B cell (primary cell): ENCODE measurements at regions not wholly inside any gene's neighbourhood (a gene's known extent, or its start where the extent isn't known, plus 50 kb on each side); places are given as distances from the start of the nearest gene placed in this dataset.

Experiments used
- ATAC-seq: fragments of 200-7000 bp; cut with Tn5 transposase; one replicate; pipeline ENCODE4 v1.10.0; 2021; ENCODE audit warnings: low read depth, mild to moderate bottlenecking, moderate number of reproducible peaks, moderate library complexity
- CTCF ChIA-PET: fragments of 350-600 bp; sonication (Branson Sonifier 250); formaldehyde crosslinking; loops from one replicate; lab custom pipeline; 2021; ENCODE audit warnings: antibody characterized with exemption, inconsistent platforms; lab: Charles Lee
- POLR2A ChIA-PET: fragments of 350-600 bp; sonication (Branson Sonifier 250); formaldehyde crosslinking; loops from one replicate; lab custom pipeline; 2021; ENCODE audit warnings: antibody characterized with exemption; lab: Charles Lee
- DNase-seq: peaks from one replicate; pipeline ENCODE4 v3.0.0; 2013
- H2AFZ ChIP-seq: 2 replicates; pipeline ENCODE4 v1.6.1; 2012; ENCODE audit warnings: mild to moderate bottlenecking, low read depth, low read length; ENCODE audit not compliant: insufficient read depth, poor library complexity, severe bottlenecking
- H3K27ac ChIP-seq, 2 donors: 1 replicate in 1 of 2; 2 replicates in 1 of 2; pipeline ENCODE4 v1.5.1; 2012 to 2013; ENCODE audit warnings: low read length in 2 of 2, mild to moderate bottlenecking in 2 of 2, moderate library complexity in 1 of 2
- H3K27me3 ChIP-seq, 4 experiments: fragments of 200-600 bp in 1 of 4; sonication (generic) in 1 of 4; replicated peaks in 1 of 4; 1 replicate in 2 of 4; 2 replicates in 2 of 4; pipeline versions ENCODE4 v1.6.1 to v1.7.0; 2013 to 2016; ENCODE audit warnings: low read length in 3 of 4, mild to moderate bottlenecking in 2 of 4, mixed read lengths in 1 of 4, moderate library complexity in 1 of 4; ENCODE audit not compliant: insufficient read depth in 4 of 4, control insufficient read depth in 3 of 4; ENCODE audit errors: control extremely low read depth in 1 of 4
- H3K36me3 ChIP-seq, 2 experiments: replicated peaks in 1 of 2; 1 replicate in 1 of 2; 2 replicates in 1 of 2; pipeline versions ENCODE4 v1.6.1 to v1.7.1; 2013; ENCODE audit warnings: low read length in 1 of 2; ENCODE audit not compliant: insufficient read depth in 2 of 2, control insufficient read depth in 1 of 2; ENCODE audit errors: control extremely low read depth in 1 of 2, extremely low read depth in 1 of 2
- H3K4me1 ChIP-seq, 2 donors: fragments of 200-600 bp in 1 of 2; sonication (generic) in 1 of 2; 1 replicate in 1 of 2; 2 replicates in 1 of 2; pipeline versions ENCODE4 v1.5.1 to v1.6.1; 2013 to 2017; ENCODE audit warnings: low read length in 2 of 2; ENCODE audit not compliant: control insufficient read depth in 2 of 2, insufficient read depth in 2 of 2
- H3K4me2 ChIP-seq: replicated peaks from 2 replicates; pipeline ENCODE3; 2012; ENCODE audit warnings: mild to moderate bottlenecking, low read depth, low read length; ENCODE audit not compliant: poor library complexity, severe bottlenecking
- H3K4me3 ChIP-seq, 5 experiments: fragments of 200-600 bp in 1 of 5; sonication (generic) in 1 of 5; 1 replicate in 3 of 5; 2 replicates in 2 of 5; pipeline versions ENCODE4 v1.5.1 to v1.7.0; 2011 to 2016; ENCODE audit warnings: low read length in 4 of 5, mild to moderate bottlenecking in 4 of 5, low read depth in 2 of 5, control low read depth in 1 of 5, moderate library complexity in 1 of 5; ENCODE audit not compliant: insufficient read depth in 1 of 5; ENCODE audit errors: control extremely low read depth in 1 of 5, extremely low read depth in 1 of 5
- H3K79me2 ChIP-seq: fragments of 200-600 bp; sonication (generic); one replicate; pipeline ENCODE4 v1.6.0; 2016; ENCODE audit warnings: low read length; ENCODE audit not compliant: control insufficient read depth, insufficient read depth
- H3K9ac ChIP-seq: fragments of 200-600 bp; sonication (generic); 2 replicates; pipeline ENCODE4 v1.6.1; 2017; ENCODE audit warnings: mild to moderate bottlenecking, low read length, moderate library complexity
- H3K9me3 ChIP-seq, 3 donors: one replicate each; pipeline versions ENCODE4 v1.6.1 to v1.7.1; 2013; ENCODE audit warnings: low read length in 2 of 3; ENCODE audit not compliant: control insufficient read depth in 2 of 3, insufficient read depth in 1 of 3; ENCODE audit errors: control extremely low read depth in 1 of 3
- H4K20me1 ChIP-seq: 2 replicates; pipeline ENCODE4 v1.6.0; 2012; ENCODE audit warnings: mild to moderate bottlenecking, low read length; ENCODE audit not compliant: insufficient read depth, control insufficient read depth, poor library complexity, severe bottlenecking
- H3K27ac Mint-ChIP-seq: one replicate; pipeline ENCODE4 v1.8.0; 2021; ENCODE audit warnings: mixed read lengths
- H3K27me3 Mint-ChIP-seq: one replicate; pipeline ENCODE4 v1.8.0; 2021; ENCODE audit warnings: mixed read lengths
- H3K4me1 Mint-ChIP-seq: one replicate; pipeline ENCODE4 v1.8.0; 2021; ENCODE audit warnings: mixed read lengths
- H3K4me3 Mint-ChIP-seq: one replicate; pipeline ENCODE4 v1.8.0; 2021; ENCODE audit warnings: mixed read lengths
- H3K9me3 Mint-ChIP-seq: one replicate; pipeline ENCODE4 v1.8.0; 2022; ENCODE audit warnings: mixed read lengths; ENCODE audit not compliant: insufficient read depth
- CTCF ChIP-seq: fragments of 200-600 bp; IDR thresholded peaks from one replicate; pipeline ENCODE4 v1.8.0; 2022; ENCODE audit warnings: antibody characterized with exemption, mild to moderate bottlenecking
- EZH2 ChIP-seq: IDR thresholded peaks from 2 replicates; pipeline ENCODE4 v1.6.1; 2012; ENCODE audit warnings: borderline replicate concordance, low read depth, mild to moderate bottlenecking, moderate library complexity, low read length; ENCODE audit not compliant: insufficient read depth, poor library complexity, severe bottlenecking
- WGBS: methylation state at CpG from one replicate; pipeline ENCODE4 v1.1.5; 2013; ENCODE audit warnings: missing lambda C conversion rate; ENCODE audit not compliant: insufficient coverage; 5-methylcytosine and 5-hydroxymethylcytosine counted together
- intact Hi-C: fragments of 100-400 bp; cut with micrococcal nuclease; formaldehyde crosslinking; loops from one replicate; pipeline ENCODE4 v1.10.0; 2022

DNA sequence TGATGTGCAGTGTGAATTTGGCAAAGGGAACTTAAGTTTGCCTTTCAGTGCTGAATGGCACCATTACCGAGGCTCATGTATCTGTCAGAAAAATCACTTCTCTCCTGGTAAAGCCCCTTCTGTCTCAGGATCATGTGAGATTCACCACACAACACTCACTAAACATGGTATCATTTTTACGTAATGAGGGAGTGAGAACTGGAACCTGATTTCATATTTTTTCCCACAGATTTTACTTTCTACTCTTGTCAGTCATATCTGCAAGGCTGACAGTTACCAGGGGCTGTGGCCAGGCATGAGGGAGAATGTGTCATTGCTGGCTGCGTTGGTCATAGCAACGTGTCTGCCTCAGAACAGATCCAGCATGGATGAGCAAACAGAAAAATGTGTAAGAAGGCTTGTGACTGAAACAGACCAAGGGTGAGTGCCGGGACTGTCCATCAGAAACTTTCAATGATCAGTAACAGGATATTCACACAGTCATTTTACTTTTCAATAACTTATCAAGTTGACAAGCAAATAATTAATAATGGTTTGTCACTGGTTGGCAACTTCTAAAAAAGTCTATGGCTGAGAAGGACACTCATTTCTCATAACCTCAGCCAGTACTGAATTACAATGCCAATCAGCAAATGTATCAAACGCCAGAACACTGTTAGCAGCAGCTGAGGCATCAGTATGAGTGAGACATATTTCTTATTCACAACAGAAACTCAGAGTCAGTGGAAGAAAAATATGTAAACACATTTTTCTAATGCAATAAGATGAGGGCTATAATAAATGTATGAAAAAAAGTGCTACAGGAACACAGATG is 100.5 kb downstream of the CDC42EP3 start:
- intact Hi-C loops: loop anchor here (2.0 kb wide), 1 partner anchor 14 kb away; no protein-coding TSS in a partner anchor
- Histone ChIP-seq H3K79me2 (no peaks in the 10 kb centered on the region), H3K9me3 (no peaks in the 10 kb centered on the region), H3K27ac (no peak overlapping the region), H2AFZ (no peak overlapping the region), H4K20me1 (no peaks in the 10 kb centered on the region), H3K9ac (no peak overlapping the region), H3K4me3 (no peak overlapping the region), H3K27me3 (no peaks in the 10 kb centered on the region), H3K36me3 (no peaks in the 10 kb centered on the region), H3K4me2 (no peak overlapping the region), H3K4me1 (peaks cover 3 to 6% of the 10 kb centered on the region in 2 donors)
- ChIA-PET POLR2A (interaction anchor here (0.6 kb wide), 1 partner anchor 73 kb away, joined by 5 read pairs; no protein-coding TSS in a partner anchor), CTCF (interaction anchor here (1.1 kb wide), 2 partner anchors 12 to 26 kb away, joined by 3 read pairs; no protein-coding TSS in a partner anchor)
- Mint-ChIP-seq H3K27me3 (no peaks in the 10 kb centered on the region), H3K9me3 (no peaks in the 10 kb centered on the region), H3K4me3 (peak overlapping the region; percentile 17), H3K4me1 (peaks cover 28% of the 10 kb centered on the region), H3K27ac (peak overlapping the region; percentile 8)
- TF ChIP-seq CTCF: no peak
- TF ChIP-seq EZH2: no peak
- ATAC-seq (no peak), DNase-seq (no peak)
- WGBS: 100% methylated on average over 1 of the region's 6 CpGs

DNA sequence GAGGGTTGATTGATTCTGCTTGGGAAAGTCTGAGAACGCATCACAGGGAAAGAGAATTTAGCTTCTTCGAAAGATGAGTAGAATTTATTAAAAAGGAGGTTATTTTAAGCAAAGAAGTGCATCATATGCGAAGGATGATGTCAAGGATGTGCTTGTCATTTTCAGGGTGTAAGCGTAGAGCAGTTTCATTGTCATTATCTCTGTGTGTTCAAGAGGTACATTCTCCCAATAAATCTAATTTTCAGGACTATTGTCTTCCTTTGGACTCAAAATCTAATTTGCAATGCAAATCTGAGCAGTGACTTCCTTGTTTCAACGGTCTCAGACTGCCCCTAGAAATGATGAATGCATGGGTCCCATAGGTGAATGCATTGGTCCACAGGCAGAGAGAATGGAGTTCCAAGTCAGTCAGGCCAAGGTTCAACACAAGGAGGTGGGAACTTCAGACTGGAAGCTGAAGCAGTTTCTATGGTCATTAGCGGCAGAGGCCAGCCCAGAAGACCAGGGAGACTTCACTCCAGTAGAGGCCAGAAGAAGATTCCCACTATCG is 99.8 kb downstream of the CDC42EP3 start:
- H3K9me3 Mint-ChIP-seq: peaks cover 4% of the 10 kb centered on the region
- peaks cover 28% of the 10 kb centered on the region for H3K4me1 Mint-ChIP-seq
- POLR2A ChIA-PET: no interaction called here

More for the DNA sequence above, 99.8 kb downstream of the CDC42EP3 start:
- no peak overlapping the region for H3K9ac ChIP-seq
- no peaks in the 10 kb centered on the region for H3K9me3 ChIP-seq
- peaks cover 3 to 6% of the 10 kb centered on the region in 2 donors for H3K4me1 ChIP-seq
- no peaks in the 10 kb centered on the region for H3K79me2 ChIP-seq
- no peak for TF ChIP-seq EZH2
- TF ChIP-seq CTCF: no peak
- H2AFZ ChIP-seq: no peak overlapping the region
- no peaks in the 10 kb centered on the region for H3K36me3 ChIP-seq
- ATAC-seq (no peak), DNase-seq (no peak)
- H3K27ac Mint-ChIP-seq: no peak overlapping the region
- no peaks in the 10 kb centered on the region for H4K20me1 ChIP-seq
- no peak overlapping the region for H3K27ac ChIP-seq
- H3K27me3 Mint-ChIP-seq: no peaks in the 10 kb centered on the region
- no peak overlapping the region for H3K4me3 Mint-ChIP-seq
- H3K4me2 ChIP-seq: no peak overlapping the region
- H3K4me3 ChIP-seq: no peak overlapping the region
- CTCF ChIA-PET: interaction anchor here (1.1 kb wide), 2 partner anchors 12 to 26 kb away, joined by 3 read pairs; no protein-coding TSS in a partner anchor
- intact Hi-C loops: loop anchor here (2.0 kb wide), 1 partner anchor 13 kb away; no protein-coding TSS in a partner anchor
- H3K27me3 ChIP-seq: no peaks in the 10 kb centered on the region
- WGBS: 82% methylated on average over 5 of the region's 7 CpGs
